AG08396 (cell line): ENCODE measurements at regions not wholly inside any gene's neighbourhood (a gene's known extent, or its start where the extent isn't known, plus 50 kb on each side); places are given as distances from the start of the nearest gene placed in this dataset.
"Not testable (repeated sequence)": the region's sequence is repeated elsewhere in the genome, so short reads cannot be mapped to it uniquely, and the experiment has no call there.

Source experiments
- DNase-seq: peaks from one replicate; pipeline ENCODE4 v3.0.0; 2012; ENCODE audit warnings: low spot score, mixed read lengths

GRCh38 chrX:44096666-44097065 lies 123.5 kb upstream of the NDP start:
- DNase-seq = no peak

DNA sequence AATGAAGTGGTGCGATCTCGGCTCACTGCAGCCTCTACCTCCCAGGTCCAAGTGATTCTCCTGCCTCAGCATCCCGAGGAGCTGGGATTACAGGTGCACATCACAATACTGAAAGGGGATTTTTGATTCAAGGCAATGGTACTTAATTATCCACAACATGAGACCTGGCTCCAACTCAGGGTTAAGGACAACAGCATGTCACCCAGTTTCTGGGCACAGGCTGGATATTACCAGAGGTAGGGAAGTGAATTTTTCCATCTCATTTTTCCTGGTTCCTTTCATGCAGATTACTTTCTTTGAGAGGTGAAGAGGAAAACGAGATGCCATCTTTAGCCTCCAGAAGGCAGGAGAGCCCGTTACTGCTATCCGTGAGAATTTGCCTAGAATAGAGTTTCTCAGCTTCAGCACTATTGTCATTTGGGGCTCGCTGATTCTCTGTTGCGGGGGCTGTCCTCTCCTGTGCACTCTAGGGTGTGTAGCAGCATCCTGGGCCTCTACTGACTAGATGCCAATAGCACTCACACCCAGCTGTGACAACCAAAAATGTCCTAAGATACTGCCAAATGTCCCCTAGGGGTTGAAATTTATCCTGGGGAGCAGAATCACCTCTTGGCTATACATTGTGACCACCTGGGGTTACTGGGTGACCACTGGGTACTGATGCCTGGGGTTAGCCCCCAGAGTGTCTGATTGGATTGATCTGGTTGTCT lies 121.8 kb upstream of the NDP start:
- no peak for DNase-seq

- DNase-seq = no peak
Measured at GRCh38 chrX:44093431-44093830, 120.2 kb upstream of the NDP start.

- no peak for DNase-seq
Measured at GRCh38 chrX:44092778-44093177, 119.6 kb upstream of the NDP start.

DNA sequence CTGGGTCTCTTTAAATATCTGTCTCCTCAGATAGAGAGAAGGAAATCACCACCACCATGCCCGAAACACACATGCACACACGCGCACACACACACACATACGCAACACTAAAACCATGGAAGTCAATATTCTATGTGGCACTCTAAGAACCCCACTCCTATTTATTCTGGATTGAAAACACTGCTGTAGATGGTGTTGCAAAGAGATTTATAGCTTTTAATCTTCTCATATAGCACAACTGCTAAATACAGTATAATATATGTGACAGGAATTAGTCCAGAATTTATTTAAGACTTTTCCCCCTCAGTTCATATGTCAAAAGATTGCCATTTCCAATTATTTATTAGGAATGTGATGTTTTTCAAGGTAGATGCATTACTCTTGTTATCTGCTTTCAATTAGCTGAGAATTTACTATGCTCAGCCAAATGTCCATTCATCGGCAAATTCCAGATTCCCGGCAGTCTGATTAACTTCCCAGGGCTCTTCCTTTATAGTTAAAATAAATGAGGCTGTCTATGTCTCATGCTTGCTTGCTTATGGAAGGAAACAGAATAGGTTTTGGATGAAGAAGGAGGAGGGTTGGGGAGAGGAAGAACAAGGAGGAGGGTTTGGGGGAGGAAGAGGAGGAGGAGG lies 115.4 kb upstream of the NDP start:
- no peak for DNase-seq

- no peak for DNase-seq
Measured at GRCh38 chrX:44085209-44085608, 112.0 kb upstream of the NDP start.

GRCh38 chrX:44082829-44083228 lies 109.6 kb upstream of the NDP start:
- DNase-seq = no peak

- DNase-seq = no peak
Measured at GRCh38 chrX:44080083-44080482, 106.9 kb upstream of the NDP start.

DNA sequence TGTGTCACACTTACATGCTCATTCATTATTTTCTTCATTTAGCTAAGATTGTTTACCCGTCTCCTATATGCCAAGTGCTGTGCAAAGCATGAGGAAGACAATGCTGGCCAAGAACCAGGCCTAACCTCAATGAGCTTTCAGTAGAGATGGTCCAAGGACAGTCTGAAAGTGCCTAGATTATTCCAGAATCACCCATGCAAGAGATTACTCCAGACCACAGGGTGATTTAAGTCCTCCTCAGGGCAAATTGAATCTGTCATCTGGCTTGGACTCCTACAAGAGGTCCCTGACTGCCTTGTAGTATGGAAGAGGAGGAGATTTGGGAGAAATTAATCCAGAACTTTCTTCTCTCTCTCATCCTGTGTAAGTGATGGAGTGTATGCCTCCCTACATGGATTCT lies 99.4 kb upstream of the NDP start:
- DNase-seq = no peak

DNA sequence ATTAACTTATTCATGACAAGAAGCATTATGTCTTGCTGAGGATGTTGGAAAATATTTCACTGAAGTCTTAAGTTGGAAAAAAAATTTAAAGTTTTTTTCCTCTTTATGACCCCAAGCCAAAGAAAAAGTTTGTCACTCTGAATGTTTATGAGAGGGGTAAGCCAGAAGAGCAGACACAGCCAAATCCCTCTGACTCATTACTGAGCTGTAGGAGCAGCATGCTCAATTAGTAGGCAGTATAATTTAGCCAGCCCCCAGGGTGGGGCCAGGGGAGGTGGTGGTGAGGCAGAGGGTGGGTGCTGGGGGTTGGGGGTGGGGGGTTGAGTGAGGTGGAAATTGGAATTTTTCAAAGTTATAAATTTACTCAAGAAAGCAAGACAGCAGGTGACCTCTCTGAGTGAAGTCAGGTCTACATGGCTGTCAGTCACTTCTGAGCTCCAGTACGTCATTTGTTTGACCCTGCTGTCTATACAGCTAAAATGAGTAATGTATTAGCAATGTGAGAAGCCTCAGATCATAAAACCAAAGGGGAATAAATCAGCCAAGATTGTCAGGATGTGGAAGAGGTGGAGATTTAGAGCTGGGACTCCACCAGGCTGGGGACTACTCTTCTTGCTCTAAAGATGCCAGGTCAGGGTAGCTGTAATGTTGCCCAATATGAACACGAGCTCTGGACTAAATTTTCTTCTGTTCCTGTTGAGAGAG lies 98.8 kb upstream of the NDP start:
- peak; percentile 47 for DNase-seq

- DNase-seq = no peak
Measured at GRCh38 chrX:44071070-44071645, 98.0 kb upstream of the NDP start.

- DNase-seq = no peak
Measured at GRCh38 chrX:44068043-44068442, 94.9 kb upstream of the NDP start.

GRCh38 chrX:44063606-44064005 lies 90.4 kb upstream of the NDP start:
- no peak for DNase-seq

GRCh38 chrX:44062840-44063239 lies 89.7 kb upstream of the NDP start:
- no peak for DNase-seq

DNA sequence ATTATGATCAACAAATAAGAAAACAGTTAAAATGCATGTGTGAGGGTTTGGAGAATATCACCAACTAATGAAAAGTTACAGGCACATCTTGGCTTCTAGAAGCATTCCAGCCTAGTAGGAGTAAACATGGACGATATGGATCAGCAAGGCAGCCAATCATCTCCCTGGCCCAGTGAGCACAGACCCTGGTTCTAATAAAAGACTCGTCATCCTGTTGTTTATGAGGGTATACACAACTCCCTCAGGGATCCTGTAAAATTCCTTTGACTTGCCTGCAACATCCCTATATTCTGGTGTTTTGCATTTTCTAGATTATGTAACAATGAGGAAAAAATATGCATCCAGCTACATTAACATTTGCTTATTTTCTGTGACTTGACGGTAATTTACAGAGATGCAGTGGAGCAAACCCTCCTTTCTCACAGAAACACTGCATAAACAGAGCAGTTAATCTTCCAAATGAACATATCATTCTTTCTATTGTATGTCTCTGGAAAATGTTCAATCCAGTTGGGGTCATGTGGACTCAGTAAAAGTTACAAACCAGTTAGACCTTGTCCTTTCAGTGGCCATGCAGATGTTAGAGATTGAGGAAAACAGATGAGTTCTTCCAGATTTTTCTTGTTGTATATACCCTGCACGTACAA lies 88.9 kb upstream of the NDP start:
- no peak for DNase-seq

DNA sequence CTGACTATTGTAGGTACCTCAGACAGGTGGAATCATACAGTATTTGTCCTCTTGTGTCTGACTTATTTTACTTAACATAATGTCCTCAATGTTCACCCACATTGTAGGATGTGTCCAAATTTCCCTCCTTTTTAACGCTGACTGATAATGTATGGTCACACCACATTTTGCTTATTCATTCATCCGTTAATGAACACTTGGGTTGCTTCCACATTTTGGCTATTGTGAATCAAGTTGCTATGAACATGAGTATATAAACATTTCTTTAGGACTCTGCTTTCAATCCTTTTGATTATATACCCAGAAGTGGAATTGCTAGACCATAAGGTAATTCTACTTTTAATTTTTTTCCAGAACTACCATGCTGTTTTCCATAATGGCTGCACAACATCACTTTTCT lies 87.0 kb upstream of the NDP start:
- DNase-seq = no peak

DNA sequence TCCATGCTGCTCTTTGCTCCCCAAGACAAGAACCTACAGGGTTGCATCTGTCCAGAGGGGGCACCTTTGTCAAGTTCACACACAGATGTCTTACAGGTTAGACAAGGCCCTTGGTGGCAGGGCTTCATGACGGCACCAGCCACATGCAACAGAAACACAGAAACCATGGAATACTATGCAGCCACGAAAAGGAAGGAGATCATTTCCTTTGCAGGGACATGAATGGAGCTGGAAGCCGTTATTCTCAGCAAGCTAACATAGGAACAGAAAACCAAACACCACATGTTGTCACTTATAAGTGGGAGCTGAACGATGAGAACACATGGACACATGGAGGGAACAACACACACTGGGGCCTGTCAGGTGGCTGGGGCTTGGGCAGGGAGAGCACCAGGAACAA lies 85.1 kb upstream of the NDP start:
- no peak for DNase-seq

DNA sequence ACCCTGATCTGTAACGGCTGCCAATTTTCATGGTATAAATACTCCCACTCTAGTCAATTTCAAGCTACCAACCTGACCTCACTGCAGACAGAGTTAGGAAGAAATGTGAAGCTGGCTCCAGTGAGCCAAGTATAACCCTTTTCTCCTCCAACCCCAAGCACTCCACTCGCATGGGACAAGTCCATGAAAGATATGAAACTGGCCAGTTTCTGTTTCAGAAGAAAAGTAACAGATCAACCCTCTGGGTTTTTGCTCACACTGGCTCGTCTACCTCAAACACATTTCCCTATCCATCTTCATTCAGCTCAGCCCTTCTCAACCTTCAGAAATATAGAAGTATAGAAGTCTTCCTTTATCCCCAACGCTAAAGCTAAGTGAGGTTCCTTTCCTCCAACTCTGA lies 82.4 kb upstream of the NDP start:
- DNase-seq = no peak

DNA sequence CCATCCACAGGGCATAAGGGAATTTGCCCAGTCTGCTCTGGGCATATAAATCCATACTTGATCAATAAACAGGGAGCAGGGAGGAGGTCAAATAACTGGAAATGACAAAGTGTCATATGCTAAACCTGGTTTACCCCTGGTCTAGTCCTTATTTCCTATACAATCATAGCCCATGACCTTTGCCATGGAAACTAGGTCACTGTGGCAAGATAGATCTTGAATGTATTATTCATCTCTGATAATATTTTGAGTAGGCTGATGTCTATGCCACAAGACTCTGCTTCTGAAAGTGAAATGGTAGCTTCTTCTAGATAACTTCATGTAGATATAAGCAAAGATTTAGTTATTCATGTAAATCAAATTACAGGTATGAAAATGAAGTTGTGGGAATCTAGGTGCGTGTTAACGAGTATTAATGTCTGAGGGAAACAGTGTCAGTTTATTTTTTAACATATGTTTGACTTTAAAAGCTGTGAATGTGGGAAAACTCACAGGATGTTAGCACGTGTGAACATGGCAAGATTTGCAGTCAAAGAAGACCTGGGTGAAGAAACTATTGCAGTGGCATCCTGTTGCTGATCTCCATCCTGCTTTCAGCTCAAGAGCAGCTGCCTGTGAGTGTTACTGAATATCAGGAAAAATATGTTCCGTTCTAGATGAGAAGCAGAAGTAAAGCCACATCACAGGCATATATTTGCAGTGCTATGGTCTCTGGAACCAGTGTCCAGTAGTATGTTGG lies 81.8 kb upstream of the NDP start:
- no peak for DNase-seq

DNA sequence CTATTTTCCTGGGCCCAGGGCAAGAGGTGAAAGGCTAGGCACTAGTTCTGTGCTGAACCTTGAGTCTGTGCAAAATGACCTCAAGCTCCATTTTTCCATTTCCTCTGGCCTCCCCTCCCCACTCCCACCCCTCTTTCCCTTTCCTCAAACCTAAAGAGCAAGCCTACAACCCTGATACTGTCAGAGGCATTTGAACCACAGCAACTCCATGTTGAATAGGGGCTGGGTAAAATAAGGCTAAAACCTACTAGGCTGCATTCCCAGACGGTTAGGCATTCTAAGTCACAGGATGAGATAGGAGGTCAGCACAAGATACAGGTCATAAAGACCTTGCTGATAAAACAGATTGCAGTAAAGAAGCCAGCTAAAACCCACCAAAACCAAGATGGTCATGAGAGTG lies 71.9 kb upstream of the NDP start:
- not testable (repeated sequence) for DNase-seq

GRCh38 chrX:44043496-44043895 lies 70.3 kb upstream of the NDP start:
- no peak for DNase-seq

DNA sequence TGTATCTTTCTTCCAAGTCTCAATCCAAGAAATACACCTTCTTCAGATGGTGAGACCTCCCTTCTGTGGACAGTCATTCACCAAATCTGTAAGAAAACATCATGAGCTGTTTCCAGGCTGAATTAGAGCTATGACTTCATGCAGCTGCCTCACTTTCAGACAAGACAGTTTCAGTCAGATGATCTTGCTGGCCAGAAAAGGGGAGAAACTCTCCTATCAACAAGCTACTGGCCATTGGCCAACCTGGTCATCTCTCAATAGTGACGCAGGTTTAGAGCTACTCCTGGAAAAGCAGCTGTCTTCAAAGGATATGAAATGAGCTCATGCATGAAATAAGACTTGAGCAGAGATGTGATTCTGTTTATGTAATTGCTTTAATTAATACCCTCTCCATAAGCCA lies 69.6 kb upstream of the NDP start:
- no peak for DNase-seq
